ENCODE measurements at regions not wholly inside any gene's neighbourhood (a gene's known extent, or its start where the extent isn't known, plus 50 kb on each side); places are given as distances from the start of the nearest gene placed in this dataset.

DNA sequence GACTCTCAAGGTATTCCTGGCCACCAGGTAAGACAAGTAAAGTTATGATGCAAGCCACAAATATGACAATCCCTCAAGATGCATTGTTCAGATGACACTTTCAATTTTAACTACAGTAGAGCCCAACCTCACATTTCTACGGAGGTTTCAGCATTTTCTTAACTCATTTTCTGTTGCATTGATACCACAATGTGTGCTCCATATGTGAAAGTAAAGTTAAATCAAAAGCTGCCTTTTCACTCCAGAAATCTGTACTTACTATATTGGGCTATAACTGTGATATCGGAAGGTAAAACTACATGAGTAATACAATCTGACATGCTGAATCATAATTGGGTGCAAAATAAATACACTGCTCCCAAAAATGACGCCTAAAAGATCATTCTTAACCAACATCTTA is 333.6 kb upstream of the MEF2C start:
- H3K27me3 ChIP-seq, result no peaks in the 10 kb centered on the region
- intact Hi-C loops (cut with DNase I), result no loop called here
- H3K9me3 ChIP-seq, result no peaks in the 10 kb centered on the region
- TF ChIP-seq, protein P1, sequence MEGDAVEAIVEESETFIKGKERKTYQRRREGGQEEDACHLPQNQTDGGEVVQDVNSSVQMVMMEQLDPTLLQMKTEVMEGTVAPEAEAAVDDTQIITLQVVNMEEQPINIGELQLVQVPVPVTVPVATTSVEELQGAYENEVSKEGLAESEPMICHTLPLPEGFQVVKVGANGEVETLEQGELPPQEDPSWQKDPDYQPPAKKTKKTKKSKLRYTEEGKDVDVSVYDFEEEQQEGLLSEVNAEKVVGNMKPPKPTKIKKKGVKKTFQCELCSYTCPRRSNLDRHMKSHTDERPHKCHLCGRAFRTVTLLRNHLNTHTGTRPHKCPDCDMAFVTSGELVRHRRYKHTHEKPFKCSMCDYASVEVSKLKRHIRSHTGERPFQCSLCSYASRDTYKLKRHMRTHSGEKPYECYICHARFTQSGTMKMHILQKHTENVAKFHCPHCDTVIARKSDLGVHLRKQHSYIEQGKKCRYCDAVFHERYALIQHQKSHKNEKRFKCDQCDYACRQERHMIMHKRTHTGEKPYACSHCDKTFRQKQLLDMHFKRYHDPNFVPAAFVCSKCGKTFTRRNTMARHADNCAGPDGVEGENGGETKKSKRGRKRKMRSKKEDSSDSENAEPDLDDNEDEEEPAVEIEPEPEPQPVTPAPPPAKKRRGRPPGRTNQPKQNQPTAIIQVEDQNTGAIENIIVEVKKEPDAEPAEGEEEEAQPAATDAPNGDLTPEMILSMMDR (IDR thresholded peaks at IDR 0.05), result no peak
- H3K4me3 ChIP-seq, result no peak overlapping the region
- no peak overlapping the region for H3K27ac ChIP-seq
- H3K36me3 ChIP-seq, result no peaks in the 10 kb centered on the region
- no peak for DNase-seq (ENCODE audit: low spot score in 2 of 2)
- H3K4me1 ChIP-seq, result no peaks in the 10 kb centered on the region

DNA sequence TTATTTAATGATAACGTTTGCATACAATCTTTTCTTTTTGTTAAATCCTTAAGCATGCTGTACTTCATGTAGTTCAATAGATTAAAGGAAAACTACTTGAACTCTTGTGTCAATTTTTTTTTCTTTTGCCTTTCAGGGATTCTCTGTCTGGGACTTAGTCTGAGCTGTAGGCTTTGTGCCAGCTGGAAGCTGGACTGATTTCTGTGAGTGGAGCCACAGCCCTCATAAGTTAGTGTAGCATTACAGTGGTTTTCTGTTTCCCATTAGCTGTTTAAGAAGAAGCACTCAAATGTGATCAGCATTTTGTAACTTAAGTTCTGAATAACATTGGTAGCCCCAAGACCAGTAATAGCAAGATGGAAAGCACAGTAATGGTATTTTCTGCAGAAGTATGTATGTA is 330.6 kb upstream of the MEF2C start:
- H3K27ac ChIP-seq, result no peak overlapping the region
- intact Hi-C loops (cut with DNase I), result loop anchor here (5.0 kb wide), 4 partner anchors 271 to 1194 kb away; partner anchors contain the start of genes CETN3 and MEF2C
- no peak for DNase-seq (ENCODE audit: low spot score in 2 of 2)
- no peaks in the 10 kb centered on the region for H3K27me3 ChIP-seq
- H3K36me3 ChIP-seq, result no peaks in the 10 kb centered on the region
- no peaks in the 10 kb centered on the region for H3K9me3 ChIP-seq
- no peaks in the 10 kb centered on the region for H3K4me1 ChIP-seq
- no peak overlapping the region for H3K4me3 ChIP-seq
- TF ChIP-seq, protein P1 (IDR thresholded peaks at IDR 0.05), result no peak

DNA sequence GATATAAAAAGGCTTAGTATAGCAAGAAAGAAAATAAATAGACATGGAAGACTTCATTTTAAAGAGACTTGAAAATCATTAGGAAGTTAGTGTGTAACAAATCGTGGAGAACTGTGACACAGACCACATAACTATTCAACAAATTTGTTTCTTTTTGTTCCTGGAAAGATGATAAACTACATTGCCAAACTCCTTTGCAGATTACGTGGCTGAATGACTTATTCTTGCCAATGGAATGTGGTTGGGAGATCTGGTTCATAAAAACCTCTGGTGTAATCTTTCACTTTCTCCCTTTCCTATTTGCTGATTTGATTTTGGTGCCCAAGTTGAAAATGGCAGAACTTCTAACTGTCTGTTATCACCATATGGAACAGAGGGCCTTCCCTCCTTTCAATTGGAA is 328.9 kb upstream of the MEF2C start:
- intact Hi-C loops (cut with DNase I), result loop anchor here (5.0 kb wide), 4 partner anchors 270 to 1195 kb away; partner anchors contain the start of genes CETN3 and MEF2C
- Histone ChIP-seq H3K4me1 (no peaks in the 10 kb centered on the region), H3K27ac (peak overlapping the region; percentile 39 to 62), H3K27me3 (no peaks in the 10 kb centered on the region), H3K36me3 (no peaks in the 10 kb centered on the region), H3K4me3 (no peak overlapping the region), H3K9me3 (no peaks in the 10 kb centered on the region)
- no peak for DNase-seq (ENCODE audit: low spot score in 2 of 2)
- TF ChIP-seq, protein P1 (IDR thresholded peaks at IDR 0.05), result no peak

DNA sequence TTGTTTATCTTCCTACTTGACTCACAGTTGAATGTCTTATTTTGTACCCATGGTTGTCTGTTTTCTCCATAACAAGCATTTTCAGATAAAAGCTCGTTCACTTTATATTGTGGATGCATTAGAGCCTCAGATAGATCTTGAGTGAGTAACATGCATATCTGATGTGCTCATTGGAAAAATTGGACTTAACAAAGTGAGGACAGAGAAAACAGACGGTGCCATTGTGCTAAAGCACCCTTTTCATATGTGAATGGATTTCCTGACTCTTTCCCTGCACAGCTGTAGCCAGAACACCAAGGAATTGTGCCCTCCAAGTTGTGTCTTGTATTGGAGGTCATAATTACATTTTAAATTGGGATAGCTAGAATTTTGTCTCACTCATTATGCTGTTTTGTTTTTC is 325.8 kb upstream of the MEF2C start:
- intact Hi-C loops (cut with DNase I), result no loop called here
- Histone ChIP-seq H3K9me3 (no peaks in the 10 kb centered on the region), H3K27ac (no peak overlapping the region), H3K4me1 (no peaks in the 10 kb centered on the region), H3K36me3 (no peaks in the 10 kb centered on the region), H3K27me3 (no peaks in the 10 kb centered on the region), H3K4me3 (no peak overlapping the region)
- TF ChIP-seq, protein P1 (IDR thresholded peaks at IDR 0.05), result no peak
- DNase-seq (ENCODE audit: low spot score in 2 of 2), result no peak

DNA sequence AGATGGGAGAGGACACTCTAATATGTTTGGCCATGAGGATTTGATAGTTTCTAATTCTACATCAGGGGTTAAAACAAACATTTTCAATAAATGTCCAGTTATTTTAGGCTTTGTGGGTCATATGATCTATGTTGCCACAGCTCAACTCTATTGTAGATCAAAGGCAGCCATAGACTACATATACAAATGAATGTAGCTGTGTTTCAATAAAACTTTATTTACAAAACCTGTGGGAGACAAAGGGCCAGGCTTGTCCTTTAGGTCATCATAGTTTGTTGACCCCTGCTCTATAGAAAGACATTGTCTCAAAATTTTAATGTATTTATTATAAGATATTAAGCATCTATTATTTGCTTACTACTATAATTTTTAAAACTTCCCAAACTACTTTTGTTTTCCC is 325.4 kb upstream of the MEF2C start:
- TF ChIP-seq, protein P1 (IDR thresholded peaks at IDR 0.05), result no peak
- H3K27me3 ChIP-seq, result no peaks in the 10 kb centered on the region
- no peak for DNase-seq (ENCODE audit: low spot score in 2 of 2)
- no peaks in the 10 kb centered on the region for H3K36me3 ChIP-seq
- intact Hi-C loops (cut with DNase I), result no loop called here
- no peak overlapping the region for H3K27ac ChIP-seq
- H3K9me3 ChIP-seq, result no peaks in the 10 kb centered on the region
- H3K4me1 ChIP-seq, result no peaks in the 10 kb centered on the region
- no peak overlapping the region for H3K4me3 ChIP-seq

DNA sequence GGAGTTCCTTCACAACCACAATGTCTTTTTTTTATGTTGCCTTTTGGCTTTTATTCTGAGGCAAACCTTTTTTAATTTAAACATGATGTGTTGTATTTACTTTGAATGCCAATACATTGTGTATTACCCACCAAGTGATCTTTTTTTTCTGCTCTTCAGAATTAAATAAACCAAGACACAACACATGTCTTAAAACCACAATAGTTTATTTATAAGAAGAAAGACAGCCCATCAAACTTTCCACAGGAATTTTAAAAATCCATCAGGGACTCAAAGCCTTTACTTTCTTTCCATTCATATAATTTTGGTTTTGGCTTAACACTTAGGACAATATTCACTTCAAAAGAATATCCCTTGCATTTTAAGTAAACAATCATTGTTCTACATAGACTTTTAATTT is 321.8 kb upstream of the MEF2C start:
- TF ChIP-seq, protein P1 (IDR thresholded peaks at IDR 0.05), result no peak
- H3K4me1 ChIP-seq, result no peaks in the 10 kb centered on the region
- no peak for DNase-seq (ENCODE audit: low spot score in 2 of 2)
- no peak overlapping the region for H3K4me3 ChIP-seq
- no peaks in the 10 kb centered on the region for H3K27me3 ChIP-seq
- no peaks in the 10 kb centered on the region for H3K36me3 ChIP-seq
- H3K9me3 ChIP-seq, result peaks cover 0 to 3% of the 10 kb centered on the region in 2 donors
- intact Hi-C loops (cut with DNase I), result no loop called here
- no peak overlapping the region for H3K27ac ChIP-seq
